ENCODE measurements at regions not wholly inside any gene's neighbourhood (a gene's known extent, or its start where the extent isn't known, plus 50 kb on each side); places are given as distances from the start of the nearest gene placed in this dataset.

- TF ChIP-seq EZH2 (IDR thresholded peaks at IDR 0.05) (no peak), POLR2AphosphoS5 (IDR thresholded peaks at IDR 0.05; ENCODE audit: low read depth, low read length) (no peak), SP1 (IDR thresholded peaks at IDR 0.05; ENCODE audit: low read depth) (no peak), MAX (IDR thresholded peaks at IDR 0.05) (no peak), REST (IDR thresholded peaks at IDR 0.05; ENCODE audit: low read depth) (no peak), CTCF (IDR thresholded peaks at IDR 0.05 in 2 of 3, conservative IDR thresholded peaks at IDR 0.05 in 1 of 3; ENCODE audit: borderline replicate concordance in 1 of 3, insufficient read depth in 1 of 3, low read depth in 2 of 3, low read length in 2 of 3) (no peak)
These were observed 131.3 kb downstream of the WDR11 start for GRCh38 chr10:120982507-120982906.
